C1 segment of cervical spinal cord (tissue), 14 donors: ENCODE measurements at regions not wholly inside any gene's neighbourhood (a gene's known extent, or its start where the extent isn't known, plus 50 kb on each side); places are given as distances from the start of the nearest gene placed in this dataset.
A peak's percentile ranks its signal among the peaks of the same experiment; 100 is the strongest.
"Not testable (repeated sequence)": the region's sequence is repeated elsewhere in the genome, so short reads cannot be mapped to it uniquely, and the experiment has no call there.

Experiments
- DNase-seq, 14 donors: peaks; one replicate each; lab custom pipeline; 2025; lab: John Stamatoyannopoulos, UW

GRCh38 chr17:45646288-45646988 lies 137.7 kb upstream of the CRHR1 start:
- DNase-seq, result no peak

GRCh38 chr17:45648642-45649041 lies 135.5 kb upstream of the CRHR1 start:
- no peak for DNase-seq

GRCh38 chr17:45649796-45650195 lies 134.3 kb upstream of the CRHR1 start:
- peak in 1 of 14 donors; percentile 50 for DNase-seq

- no peak for DNase-seq
These were observed 133.6 kb upstream of the CRHR1 start for GRCh38 chr17:45650561-45650960.

- no peak for DNase-seq
These were observed 132.9 kb upstream of the CRHR1 start for GRCh38 chr17:45651145-45651709.

GRCh38 chr17:45653616-45654015 lies 130.5 kb upstream of the CRHR1 start:
- no peak for DNase-seq

- DNase-seq, result no peak
These were observed 127.5 kb upstream of the CRHR1 start for GRCh38 chr17:45656527-45657181.

GRCh38 chr17:45660474-45660873 lies 123.6 kb upstream of the CRHR1 start:
- no peak for DNase-seq

- no peak for DNase-seq
These were observed 121.7 kb upstream of the CRHR1 start for GRCh38 chr17:45662432-45662831.

GRCh38 chr17:45663772-45664171 lies 120.3 kb upstream of the CRHR1 start:
- no peak for DNase-seq

- no peak for DNase-seq
These were observed 119.2 kb upstream of the CRHR1 start for GRCh38 chr17:45664921-45665320.

- no peak for DNase-seq
These were observed 118.0 kb upstream of the CRHR1 start for GRCh38 chr17:45666046-45666600.

- no peak for DNase-seq
These were observed 117.5 kb upstream of the CRHR1 start for GRCh38 chr17:45666641-45667040.

GRCh38 chr17:45667591-45668171 lies 116.4 kb upstream of the CRHR1 start:
- no peak for DNase-seq

- no peak for DNase-seq
These were observed 115.8 kb upstream of the CRHR1 start for GRCh38 chr17:45668316-45668715.

GRCh38 chr17:45672301-45672700 lies 111.8 kb upstream of the CRHR1 start:
- no peak for DNase-seq

GRCh38 chr17:45672792-45673191 lies 111.3 kb upstream of the CRHR1 start:
- no peak for DNase-seq

- DNase-seq, result not testable (repeated sequence)
These were observed 110.4 kb upstream of the CRHR1 start for GRCh38 chr17:45673759-45674158.

- no peak for DNase-seq
These were observed 109.1 kb upstream of the CRHR1 start for GRCh38 chr17:45675012-45675411.

- no peak for DNase-seq
These were observed 108.2 kb upstream of the CRHR1 start for GRCh38 chr17:45675892-45676291.

GRCh38 chr17:45676695-45677094 lies 107.4 kb upstream of the CRHR1 start:
- no peak for DNase-seq

- DNase-seq, result no peak
These were observed 106.3 kb upstream of the CRHR1 start for GRCh38 chr17:45677770-45678169.
